Heart left ventricle (tissue), 13 donors: ENCODE measurements at regions not wholly inside any gene's neighbourhood (a gene's known extent, or its start where the extent isn't known, plus 50 kb on each side); places are given as distances from the start of the nearest gene placed in this dataset.

Experiments
- CTCF ChIP-seq, 12 donors: fragments of 200-600 bp; sonication (generic) in 4 of 12; IDR thresholded peaks; one replicate each; pipeline versions ENCODE4 v1.5.0 to v1.8.0; 2018 to 2022; ENCODE audit warnings: antibody characterized with exemption in 12 of 12, mild to moderate bottlenecking in 5 of 12
- POLR2A ChIP-seq, 2 donors: fragments of 450-650 bp; IDR thresholded peaks; one replicate each; pipeline ENCODE4 v1.6.1; 2017; ENCODE audit warnings: antibody characterized with exemption in 2 of 2, mild to moderate bottlenecking in 2 of 2, moderate library complexity in 2 of 2
- donor health status: ischemic (EF 13 %, LVEDD 7.1; RV severe dilation, severe dysfunction).
- donor health status: DM: no; HTN: yes; CAD: no.
- donor health status: DM: no; HTN: no; CAD: no.
- donor health status: ischemic (EF 25% LVEDD 6.9; RV normal size, moderate dysfunction).
- donor health status: ischemic (EF 25% LVEDD 5.7; RV mildly dilated, moderate dysfunction).
- donor health status: ischemic (EF 35%, LVEDD 5.7; RV mildly dilated, moderate dysfunction).
- donor health status: nonischemic (EF 11% LVEDD 7.7; RV severe dilation, severe dysfunction).
- donor health status: DM: yes; HTN: yes; CAD: no.
- donor health status: PGD.
- donor health status: ischemic (EF 29% LVEDD 5.4; RV normal size, mild dysfunction).
- donor health status: nonischemic (EF 23%, LVEDD 6.1; RV moderate dilation, normal function).

- TF ChIP-seq CTCF (IDR thresholded peaks at IDR 0.05), result no peak
- no peak for TF ChIP-seq POLR2A (IDR thresholded peaks at IDR 0.05)
These were observed 84.4 kb upstream of the SLC28A3 start for GRCh38 chr9:84424931-84425330.
